Activated CD4-positive, alpha-beta T cell treated with anti-CD3 and anti-CD28 coated beads for 24 hours (primary cell): ENCODE measurements at regions not wholly inside any gene's neighbourhood (a gene's known extent, or its start where the extent isn't known, plus 50 kb on each side); places are given as distances from the start of the nearest gene placed in this dataset.
"Not testable (repeated sequence)": the region's sequence is repeated elsewhere in the genome, so short reads cannot be mapped to it uniquely, and the experiment has no call there.

Source experiments
- DNase-seq, 2 donors: peaks; one replicate each; pipeline ENCODE4 v3.0.0-alpha.2; 2020; ENCODE audit warnings: low read depth in 2 of 2

GRCh38 chr5:158063052-158063451 is 204.1 kb upstream of the CLINT1 start:
- no peak for DNase-seq

- no peak for DNase-seq
Measured at GRCh38 chr5:158061451-158061850, 202.5 kb upstream of the CLINT1 start.

GRCh38 chr5:158060212-158060611 is 201.3 kb upstream of the CLINT1 start:
- no peak for DNase-seq

GRCh38 chr5:158058208-158059120 is 199.5 kb upstream of the CLINT1 start:
- no peak for DNase-seq

- DNase-seq, result no peak
Measured at GRCh38 chr5:158056130-158056825, 197.3 kb upstream of the CLINT1 start.

- DNase-seq, result no peak
Measured at GRCh38 chr5:158055111-158055501, 196.2 kb upstream of the CLINT1 start.

GRCh38 chr5:158054223-158055110 is 195.5 kb upstream of the CLINT1 start:
- no peak for DNase-seq

GRCh38 chr5:158051036-158051435 is 192.1 kb upstream of the CLINT1 start:
- DNase-seq, result no peak

- DNase-seq, result no peak
Measured at GRCh38 chr5:158050421-158050820, 191.5 kb upstream of the CLINT1 start.

- no peak for DNase-seq
Measured at GRCh38 chr5:158049459-158049858, 190.5 kb upstream of the CLINT1 start.

- DNase-seq, result no peak
Measured at GRCh38 chr5:158045696-158046095, 186.8 kb upstream of the CLINT1 start.

GRCh38 chr5:158039911-158040347 is 181.0 kb upstream of the CLINT1 start:
- no peak for DNase-seq

GRCh38 chr5:158039441-158039840 is 180.5 kb upstream of the CLINT1 start:
- no peak for DNase-seq

GRCh38 chr5:158036983-158037595 is 178.1 kb upstream of the CLINT1 start:
- not testable (repeated sequence) for DNase-seq

- DNase-seq, result not testable (repeated sequence)
Measured at GRCh38 chr5:158034586-158034985, 175.6 kb upstream of the CLINT1 start.

- no peak for DNase-seq
Measured at GRCh38 chr5:158033724-158034123, 174.8 kb upstream of the CLINT1 start.

GRCh38 chr5:158033076-158033475 is 174.1 kb upstream of the CLINT1 start:
- DNase-seq, result no peak

- DNase-seq, result no peak
Measured at GRCh38 chr5:158032246-158032645, 173.3 kb upstream of the CLINT1 start.

- no peak for DNase-seq
Measured at GRCh38 chr5:158027806-158028775, 169.1 kb upstream of the CLINT1 start.

- no peak for DNase-seq
Measured at GRCh38 chr5:158026304-158027031, 167.5 kb upstream of the CLINT1 start.
